ENCODE measurements at regions not wholly inside any gene's neighbourhood (a gene's known extent, or its start where the extent isn't known, plus 50 kb on each side); places are given as distances from the start of the nearest gene placed in this dataset.
A peak's percentile ranks its signal among the peaks of the same experiment; 100 is the strongest.

DNA sequence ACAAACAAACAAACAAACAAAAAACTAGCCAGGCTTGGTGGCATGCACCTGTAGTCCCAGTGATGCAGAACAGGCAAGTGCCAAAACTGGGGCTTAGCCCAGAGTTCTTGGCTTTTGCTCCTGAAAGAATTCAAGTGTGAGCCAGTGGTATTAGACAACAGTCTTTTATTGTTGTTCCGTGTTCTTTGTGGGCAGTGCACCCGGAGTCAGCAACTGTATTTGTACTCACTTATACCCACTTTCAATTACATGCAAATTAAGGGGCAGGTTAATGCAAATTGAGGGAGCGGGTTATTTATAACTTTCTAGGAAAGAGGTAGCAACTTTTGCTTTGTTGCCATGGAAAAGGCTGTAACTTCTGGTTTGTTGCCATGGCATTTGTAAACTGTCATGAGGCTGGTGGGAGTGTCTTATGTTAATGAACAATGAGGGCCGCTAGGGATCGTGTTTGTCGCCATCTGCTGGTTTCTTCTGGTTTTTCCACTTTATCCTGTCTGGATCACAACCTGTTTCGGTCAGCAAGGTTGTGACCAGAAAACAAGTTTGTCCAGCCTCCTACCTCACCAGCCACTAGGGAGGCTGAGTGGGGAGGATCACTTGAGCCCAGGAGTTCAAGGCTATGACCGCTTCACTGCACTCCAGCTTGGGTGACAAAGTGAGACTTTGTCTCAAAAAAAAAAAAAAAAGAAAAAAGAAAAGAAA lies 88.8 kb upstream of the ESX1 start:
- no peak overlapping the region for H3K18ac ChIP-seq (ENCODE audit: low read length)
- no peak overlapping the region for H4K91ac ChIP-seq (ENCODE audit: low read depth, low read length, poor library complexity)
- H3K9ac ChIP-seq (ENCODE audit: low read depth, low read length, poor library complexity), result no peak overlapping the region
- H3K4me2 ChIP-seq (ENCODE audit: insufficient read depth, low read length, poor library complexity, severe bottlenecking), result no peak overlapping the region
- peaks cover 0 to 2% (median 0%) of the 10 kb centered on the region in 3 experiments for H3K27me3 ChIP-seq (ENCODE audit: control insufficient read depth in 3 of 3, insufficient read depth in 3 of 3, low read depth in 1 of 3, low read length in 3 of 3)
- H3K23ac ChIP-seq (ENCODE audit: low read depth, low read length, poor library complexity), result no peak overlapping the region
- H3K4me3 ChIP-seq (ENCODE audit: low read length in 2 of 2), result no peak overlapping the region
- no peak overlapping the region for H2BK5ac ChIP-seq (ENCODE audit: low read length)
- no peak overlapping the region for H3K27ac ChIP-seq (replicated peaks; ENCODE audit: low read length)
- H3K79me1 ChIP-seq (ENCODE audit: low read depth, low read length), result no peaks in the 10 kb centered on the region
- H3K4me1 ChIP-seq (ENCODE audit: control insufficient read depth in 2 of 2, insufficient read depth in 1 of 2, low read depth in 1 of 2, low read length in 2 of 2), result no peaks in the 10 kb centered on the region
- no peaks in the 10 kb centered on the region for H3K9me3 ChIP-seq (replicated peaks in 1 of 2; ENCODE audit: control insufficient read depth in 2 of 2, insufficient read depth in 1 of 2, low read depth in 1 of 2, low read length in 2 of 2)
- DNase-seq (ENCODE audit: low spot score), result peak; percentile 12
- no peak overlapping the region for H2AFZ ChIP-seq (ENCODE audit: low read length)
- H2BK15ac ChIP-seq (ENCODE audit: low read length), result no peak overlapping the region
- no peaks in the 10 kb centered on the region for H3K36me3 ChIP-seq (replicated peaks in 1 of 2; ENCODE audit: control insufficient read depth in 2 of 2, insufficient read depth in 2 of 2, low read length in 2 of 2)
- H2BK12ac ChIP-seq (ENCODE audit: low read length), result no peak overlapping the region
- no peak overlapping the region for H3K4ac ChIP-seq (ENCODE audit: low read length)
- H4K8ac ChIP-seq (ENCODE audit: low read depth, low read length), result no peak overlapping the region
- H2BK120ac ChIP-seq (ENCODE audit: low read depth, low read length), result no peak overlapping the region
- WGBS, 2 donors (ENCODE audit: extremely low coverage in 2 of 2, insufficient read length in 2 of 2, insufficient replicate concordance in 1 of 2), result no CpG with 5 or more reads among the region's 8 CpGs
- no peak overlapping the region for H3K14ac ChIP-seq (ENCODE audit: low read length)
- H2AK5ac ChIP-seq (ENCODE audit: low read depth, low read length), result no peak overlapping the region

DNA sequence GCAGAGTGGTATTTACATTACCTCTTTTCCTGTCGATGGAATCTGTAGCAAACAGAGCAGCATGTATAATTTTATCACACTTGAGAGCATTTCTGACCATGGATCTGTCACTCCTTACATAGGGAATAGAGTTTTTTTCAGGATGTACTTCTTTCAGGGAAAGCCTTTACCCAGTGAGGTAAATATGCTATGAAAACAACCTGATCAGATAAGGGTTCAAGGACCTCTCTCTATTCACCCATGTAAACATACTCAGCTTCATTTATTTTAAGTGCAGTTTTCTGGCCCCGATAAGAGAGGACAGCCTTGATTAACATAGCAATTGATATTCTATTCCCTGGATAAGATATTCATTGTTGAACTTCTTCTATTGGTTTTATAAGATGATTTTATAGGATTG lies 87.3 kb upstream of the ESX1 start:
- Histone ChIP-seq H3K14ac (ENCODE audit: low read length) (no peak overlapping the region), H4K91ac (ENCODE audit: low read depth, low read length, poor library complexity) (no peak overlapping the region), H3K9ac (ENCODE audit: low read depth, low read length, poor library complexity) (no peak overlapping the region), H3K79me1 (ENCODE audit: low read depth, low read length) (no peaks in the 10 kb centered on the region), H2BK12ac (ENCODE audit: low read length) (no peak overlapping the region), H3K4me1 (ENCODE audit: control insufficient read depth in 2 of 2, insufficient read depth in 1 of 2, low read depth in 1 of 2, low read length in 2 of 2) (no peaks in the 10 kb centered on the region), H2BK15ac (ENCODE audit: low read length) (no peak overlapping the region), H3K23ac (ENCODE audit: low read depth, low read length, poor library complexity) (no peak overlapping the region), H3K36me3 (replicated peaks in 1 of 2; ENCODE audit: control insufficient read depth in 2 of 2, insufficient read depth in 2 of 2, low read length in 2 of 2) (no peaks in the 10 kb centered on the region), H2BK120ac (ENCODE audit: low read depth, low read length) (no peak overlapping the region), H3K4me3 (ENCODE audit: low read length in 2 of 2) (no peak overlapping the region), H4K8ac (ENCODE audit: low read depth, low read length) (no peak overlapping the region), H2BK5ac (ENCODE audit: low read length) (no peak overlapping the region), H3K27me3 (ENCODE audit: control insufficient read depth in 3 of 3, insufficient read depth in 3 of 3, low read depth in 1 of 3, low read length in 3 of 3) (peaks cover 0 to 1% (median 0%) of the 10 kb centered on the region in 3 experiments), H3K4ac (ENCODE audit: low read length) (no peak overlapping the region), H2AFZ (ENCODE audit: low read length) (no peak overlapping the region), H2AK5ac (ENCODE audit: low read depth, low read length) (no peak overlapping the region), H3K18ac (ENCODE audit: low read length) (no peak overlapping the region), H3K9me3 (replicated peaks in 1 of 2; ENCODE audit: control insufficient read depth in 2 of 2, insufficient read depth in 1 of 2, low read depth in 1 of 2, low read length in 2 of 2) (no peaks in the 10 kb centered on the region), H3K27ac (replicated peaks; ENCODE audit: low read length) (no peak overlapping the region), H3K4me2 (ENCODE audit: insufficient read depth, low read length, poor library complexity, severe bottlenecking) (no peak overlapping the region)
- no CpG with 5 or more reads among the region's 2 CpGs for WGBS, 2 donors (ENCODE audit: extremely low coverage in 2 of 2, insufficient read length in 2 of 2, insufficient replicate concordance in 1 of 2)
- DNase-seq (ENCODE audit: low spot score), result no peak

DNA sequence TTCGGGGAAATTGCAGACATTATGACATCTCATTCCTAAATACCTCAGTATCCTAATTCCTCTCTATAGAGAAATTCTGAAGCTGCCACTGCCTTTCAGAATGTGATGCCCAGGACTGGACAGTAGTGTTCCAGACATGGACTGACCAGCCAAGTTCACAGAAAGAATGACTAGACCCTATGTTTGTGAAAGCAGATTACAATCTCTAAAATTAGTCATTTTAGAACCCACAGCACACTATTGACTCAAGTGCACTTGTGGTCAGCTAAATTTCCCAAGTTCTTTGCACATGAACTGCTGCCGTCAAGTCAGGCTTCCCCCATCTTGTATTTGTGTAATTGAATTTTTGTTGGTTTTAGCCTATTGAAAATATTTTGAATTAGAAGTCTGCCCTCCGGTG lies 81.0 kb upstream of the ESX1 start:
- Histone ChIP-seq H3K79me1 (ENCODE audit: low read depth, low read length) (no peaks in the 10 kb centered on the region), H3K4ac (ENCODE audit: low read length) (no peak overlapping the region), H3K14ac (ENCODE audit: low read length) (no peak overlapping the region), H2BK120ac (ENCODE audit: low read depth, low read length) (no peak overlapping the region), H3K9ac (ENCODE audit: low read depth, low read length, poor library complexity) (no peak overlapping the region), H2BK12ac (ENCODE audit: low read length) (no peak overlapping the region), H2BK15ac (ENCODE audit: low read length) (no peak overlapping the region), H3K4me3 (ENCODE audit: low read length in 2 of 2) (no peak overlapping the region), H3K27ac (replicated peaks; ENCODE audit: low read length) (no peak overlapping the region), H3K4me2 (ENCODE audit: insufficient read depth, low read length, poor library complexity, severe bottlenecking) (no peak overlapping the region), H4K8ac (ENCODE audit: low read depth, low read length) (no peak overlapping the region), H4K91ac (ENCODE audit: low read depth, low read length, poor library complexity) (no peak overlapping the region), H2BK5ac (ENCODE audit: low read length) (no peak overlapping the region), H3K18ac (ENCODE audit: low read length) (no peak overlapping the region), H3K36me3 (replicated peaks in 1 of 2; ENCODE audit: control insufficient read depth in 2 of 2, insufficient read depth in 2 of 2, low read length in 2 of 2) (no peaks in the 10 kb centered on the region), H3K27me3 (ENCODE audit: control insufficient read depth in 3 of 3, insufficient read depth in 3 of 3, low read depth in 1 of 3, low read length in 3 of 3) (peaks cover 0 to 8% (median 0%) of the 10 kb centered on the region in 3 experiments), H3K9me3 (replicated peaks in 1 of 2; ENCODE audit: control insufficient read depth in 2 of 2, insufficient read depth in 1 of 2, low read depth in 1 of 2, low read length in 2 of 2) (no peaks in the 10 kb centered on the region), H3K23ac (ENCODE audit: low read depth, low read length, poor library complexity) (no peak overlapping the region), H2AK5ac (ENCODE audit: low read depth, low read length) (no peak overlapping the region), H3K4me1 (ENCODE audit: control insufficient read depth in 2 of 2, insufficient read depth in 1 of 2, low read depth in 1 of 2, low read length in 2 of 2) (no peaks in the 10 kb centered on the region), H2AFZ (ENCODE audit: low read length) (no peak overlapping the region)
- no CpG with 5 or more reads among the region's 3 CpGs for WGBS, 2 donors (ENCODE audit: extremely low coverage in 2 of 2, insufficient read length in 2 of 2, insufficient replicate concordance in 1 of 2)
- no peak for DNase-seq (ENCODE audit: low spot score)

DNA sequence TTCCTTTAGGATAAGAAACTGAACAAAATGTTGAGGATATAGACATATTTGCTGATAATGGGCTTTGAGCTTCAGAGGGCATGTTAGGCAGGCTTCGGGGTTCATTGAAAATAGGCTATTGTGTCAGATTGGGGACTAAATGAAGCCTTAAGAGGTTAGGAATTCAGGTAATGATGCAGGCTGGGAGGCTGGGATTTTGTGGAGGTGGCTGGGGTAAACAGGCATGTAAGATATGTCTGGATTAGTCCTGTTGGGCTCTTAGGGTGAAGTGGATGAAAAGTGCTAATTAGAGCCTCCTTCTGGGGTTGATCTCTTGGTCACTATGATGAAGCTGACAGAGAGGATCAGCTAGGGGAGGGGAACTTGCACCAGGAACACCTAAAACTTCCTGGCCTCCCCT lies 80.2 kb upstream of the ESX1 start:
- Histone ChIP-seq H3K9me3 (replicated peaks in 1 of 2; ENCODE audit: control insufficient read depth in 2 of 2, insufficient read depth in 1 of 2, low read depth in 1 of 2, low read length in 2 of 2) (no peaks in the 10 kb centered on the region), H2BK5ac (ENCODE audit: low read length) (no peak overlapping the region), H3K27ac (replicated peaks; ENCODE audit: low read length) (no peak overlapping the region), H3K9ac (ENCODE audit: low read depth, low read length, poor library complexity) (no peak overlapping the region), H3K4me3 (ENCODE audit: low read length in 2 of 2) (no peak overlapping the region), H2BK12ac (ENCODE audit: low read length) (no peak overlapping the region), H2AFZ (ENCODE audit: low read length) (no peak overlapping the region), H3K4me1 (ENCODE audit: control insufficient read depth in 2 of 2, insufficient read depth in 1 of 2, low read depth in 1 of 2, low read length in 2 of 2) (no peaks in the 10 kb centered on the region), H3K4me2 (ENCODE audit: insufficient read depth, low read length, poor library complexity, severe bottlenecking) (no peak overlapping the region), H3K23ac (ENCODE audit: low read depth, low read length, poor library complexity) (no peak overlapping the region), H3K27me3 (ENCODE audit: control insufficient read depth in 3 of 3, insufficient read depth in 3 of 3, low read depth in 1 of 3, low read length in 3 of 3) (peaks cover 0 to 8% (median 0%) of the 10 kb centered on the region in 3 experiments), H2BK120ac (ENCODE audit: low read depth, low read length) (no peak overlapping the region), H2BK15ac (ENCODE audit: low read length) (no peak overlapping the region), H3K14ac (ENCODE audit: low read length) (no peak overlapping the region), H3K4ac (ENCODE audit: low read length) (no peak overlapping the region), H2AK5ac (ENCODE audit: low read depth, low read length) (no peak overlapping the region), H3K79me1 (ENCODE audit: low read depth, low read length) (no peaks in the 10 kb centered on the region), H3K18ac (ENCODE audit: low read length) (no peak overlapping the region), H3K36me3 (replicated peaks in 1 of 2; ENCODE audit: control insufficient read depth in 2 of 2, insufficient read depth in 2 of 2, low read length in 2 of 2) (no peaks in the 10 kb centered on the region), H4K91ac (ENCODE audit: low read depth, low read length, poor library complexity) (no peak overlapping the region), H4K8ac (ENCODE audit: low read depth, low read length) (no peak overlapping the region)
- no peak for DNase-seq (ENCODE audit: low spot score)
- whole genome bisulfite sequencing, 2 donors (ENCODE audit: extremely low coverage in 2 of 2, insufficient read length in 2 of 2, insufficient replicate concordance in 1 of 2), result no CpG with 5 or more reads among the region's 1 CpG

Measured in neuronal stem cell (in vitro differentiated cells).